OCI-LY1 (cell line): ENCODE measurements at regions not wholly inside any gene's neighbourhood (a gene's known extent, or its start where the extent isn't known, plus 50 kb on each side); places are given as distances from the start of the nearest gene placed in this dataset.

Source experiments
- H2AFZ ChIP-seq: fragments of 200-600 bp; sonication (generic), shearing (Covaris generic); 2 replicates; pipeline ENCODE4 v1.6.0; 2014; ENCODE audit warnings: antibody characterized with exemption, mild to moderate bottlenecking, low read length
- H3F3A ChIP-seq: fragments of 200-600 bp; sonication (generic), shearing (Covaris generic); 2 replicates; pipeline ENCODE4 v1.6.0; 2014; ENCODE audit warnings: mild to moderate bottlenecking, antibody characterized with exemption, low read length, moderate library complexity; ENCODE audit not compliant: insufficient read depth
- H3K27ac ChIP-seq: fragments of 200-600 bp; sonication (generic); 2 replicates; pipeline ENCODE4 v1.5.1; 2014; ENCODE audit warnings: low read length, mixed run types, mild to moderate bottlenecking, low read depth; ENCODE audit not compliant: poor library complexity, severe bottlenecking
- H3K27me3 ChIP-seq: fragments of 200-600 bp; sonication (generic); 2 replicates; pipeline ENCODE4 v1.6.0; 2014; ENCODE audit warnings: antibody characterized with exemption, mild to moderate bottlenecking, low read length, moderate library complexity; ENCODE audit not compliant: insufficient read depth
- H3K36me3 ChIP-seq: fragments of 200-600 bp; sonication (generic); 2 replicates; pipeline ENCODE4 v1.6.1; 2014; ENCODE audit warnings: mild to moderate bottlenecking, antibody characterized with exemption, low read length, moderate library complexity, mixed read lengths; ENCODE audit not compliant: insufficient read depth
- H3K4me1 ChIP-seq: fragments of 200-600 bp; sonication (generic); 2 replicates; pipeline ENCODE4 v1.5.1; 2014; ENCODE audit warnings: mild to moderate bottlenecking, low read length, moderate library complexity; ENCODE audit not compliant: insufficient read depth, severe bottlenecking
- H3K4me2 ChIP-seq: fragments of 200-600 bp; sonication (generic), shearing (Covaris generic); 2 replicates; pipeline ENCODE4 v1.6.1; 2014; ENCODE audit warnings: low read length
- H3K4me3 ChIP-seq: fragments of 200-600 bp; sonication (generic); 2 replicates; pipeline ENCODE4 v1.5.1; 2014; ENCODE audit warnings: low read length, low read depth, mild to moderate bottlenecking, mixed read lengths; ENCODE audit not compliant: poor library complexity, severe bottlenecking
- H3K79me2 ChIP-seq: fragments of 200-600 bp; shearing (Covaris generic); 2 replicates; pipeline ENCODE4 v1.6.1; 2016; ENCODE audit warnings: mixed run types, low read length, mixed read lengths; ENCODE audit not compliant: insufficient read depth
- H3K9ac ChIP-seq: fragments of 200-600 bp; sonication (generic), shearing (Covaris generic); 2 replicates; pipeline ENCODE4 v1.6.1; 2014; ENCODE audit warnings: mild to moderate bottlenecking, low read length, mixed read lengths
- H3K9me2 ChIP-seq: fragments of 200-600 bp; sonication (generic), shearing (Covaris generic); 2 replicates; pipeline ENCODE4 v1.6.1; 2014; ENCODE audit warnings: low read depth, mild to moderate bottlenecking, low read length, mixed read lengths
- H3K9me3 ChIP-seq: fragments of 200-600 bp; shearing (Covaris generic); 2 replicates; pipeline ENCODE4 v1.6.1; 2014; ENCODE audit warnings: low read length, mixed read lengths
- H4K20me1 ChIP-seq: fragments of 200-600 bp; sonication (generic), shearing (Covaris generic); 2 replicates; pipeline ENCODE4 v1.6.0; 2016; ENCODE audit warnings: mild to moderate bottlenecking, low read length; ENCODE audit not compliant: insufficient read depth
- CTCF ChIP-seq: fragments of 200-600 bp; sonication (generic), shearing (Covaris generic); IDR thresholded peaks from 2 replicates; pipeline ENCODE4 v1.5.1; 2017; ENCODE audit warnings: mild to moderate bottlenecking, antibody characterized with exemption, low read length, moderate library complexity, mixed read lengths
- EZH2 ChIP-seq: fragments of 200-600 bp; sonication (generic), shearing (Covaris generic); IDR thresholded peaks from 2 replicates; pipeline ENCODE4 v1.8.0; 2017; ENCODE audit warnings: borderline replicate concordance, mixed run types, mild to moderate bottlenecking, antibody characterized with exemption, low read length, moderate library complexity, mixed read lengths

- H3K4me1 ChIP-seq = no peaks in the 10 kb centered on the region
- no peak overlapping the region for H3K27ac ChIP-seq
- no peaks in the 10 kb centered on the region for H3K27me3 ChIP-seq
- no peak overlapping the region for H3K9ac ChIP-seq
- no peaks in the 10 kb centered on the region for H3K36me3 ChIP-seq
- no peak for TF ChIP-seq CTCF
- TF ChIP-seq EZH2 = no peak
- H2AFZ ChIP-seq = no peak overlapping the region
- no peaks in the 10 kb centered on the region for H3K9me3 ChIP-seq
- no peaks in the 10 kb centered on the region for H3K9me2 ChIP-seq
- no peaks in the 10 kb centered on the region for H3F3A ChIP-seq
- H3K4me2 ChIP-seq = no peak overlapping the region
- H3K4me3 ChIP-seq = no peak overlapping the region
- no peaks in the 10 kb centered on the region for H3K79me2 ChIP-seq
- H4K20me1 ChIP-seq = no peaks in the 10 kb centered on the region
Observed at GRCh38 chr13:64538711-64539110, 2691.4 kb downstream of the PCDH9 start.

DNA sequence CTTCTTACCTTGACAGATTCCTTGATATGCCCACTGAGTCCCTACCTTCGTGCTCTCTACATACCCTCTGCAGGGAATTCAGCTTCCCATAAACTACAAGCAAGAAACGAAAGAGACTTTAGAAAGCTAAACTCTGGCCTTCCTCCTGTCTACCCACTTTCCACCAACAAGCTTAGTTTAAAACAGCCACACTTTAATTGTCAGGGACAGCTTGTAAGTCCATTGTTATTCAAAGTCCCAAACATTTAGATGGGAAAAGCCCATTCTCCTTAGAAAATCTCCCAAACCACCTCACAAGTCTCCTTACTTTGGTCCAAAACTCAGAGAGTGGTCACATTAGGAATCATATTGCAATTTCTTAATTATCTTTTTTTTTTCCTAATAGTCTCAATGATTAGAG is 2695.8 kb downstream of the PCDH9 start:
- Histone ChIP-seq H3K4me2 (no peak overlapping the region), H3K79me2 (no peaks in the 10 kb centered on the region), H3K4me3 (no peak overlapping the region), H3F3A (no peaks in the 10 kb centered on the region), H2AFZ (no peak overlapping the region), H3K27ac (no peak overlapping the region), H3K36me3 (no peaks in the 10 kb centered on the region), H3K4me1 (no peaks in the 10 kb centered on the region), H3K9me2 (no peaks in the 10 kb centered on the region), H3K9ac (no peak overlapping the region), H4K20me1 (no peaks in the 10 kb centered on the region), H3K9me3 (0 out of 2 replicates have a peak, but pooled peaks cover 2% of the 10 kb centered on the region), H3K27me3 (no peaks in the 10 kb centered on the region)
- TF ChIP-seq CTCF (no peak), EZH2 (no peak)

GRCh38 chr13:64531400-64531799 is 2698.7 kb downstream of the PCDH9 start:
- H3K4me1 ChIP-seq = no peaks in the 10 kb centered on the region
- H3K4me3 ChIP-seq = no peak overlapping the region
- H2AFZ ChIP-seq = peak overlapping the region; percentile 24; the same call in 1 of the 2 replicates
- H3K27ac ChIP-seq = no peak overlapping the region
- H3K9ac ChIP-seq = no peak overlapping the region
- H3K79me2 ChIP-seq = no peaks in the 10 kb centered on the region
- H3K9me2 ChIP-seq = no peaks in the 10 kb centered on the region
- H3K36me3 ChIP-seq = no peaks in the 10 kb centered on the region
- H3K27me3 ChIP-seq = no peaks in the 10 kb centered on the region
- no peaks in the 10 kb centered on the region for H3F3A ChIP-seq
- TF ChIP-seq CTCF = no peak
- TF ChIP-seq EZH2 = no peak
- H3K9me3 ChIP-seq = 0 out of 2 replicates have a peak, but pooled peaks cover 2% of the 10 kb centered on the region
- H3K4me2 ChIP-seq = no peak overlapping the region
- no peaks in the 10 kb centered on the region for H4K20me1 ChIP-seq
